B cell (primary cell): ENCODE measurements at regions not wholly inside any gene's neighbourhood (a gene's known extent, or its start where the extent isn't known, plus 50 kb on each side); places are given as distances from the start of the nearest gene placed in this dataset.

Experiments used
- ATAC-seq: fragments of 200-7000 bp; cut with Tn5 transposase; one replicate; pipeline ENCODE4 v1.10.0; 2021; ENCODE audit warnings: low read depth, mild to moderate bottlenecking, moderate number of reproducible peaks, moderate library complexity
- CTCF ChIA-PET: fragments of 350-600 bp; sonication (Branson Sonifier 250); formaldehyde crosslinking; loops from one replicate; lab custom pipeline; 2021; ENCODE audit warnings: antibody characterized with exemption, inconsistent platforms; lab: Charles Lee
- POLR2A ChIA-PET: fragments of 350-600 bp; sonication (Branson Sonifier 250); formaldehyde crosslinking; loops from one replicate; lab custom pipeline; 2021; ENCODE audit warnings: antibody characterized with exemption; lab: Charles Lee
- DNase-seq: peaks from one replicate; pipeline ENCODE4 v3.0.0; 2013
- H2AFZ ChIP-seq: 2 replicates; pipeline ENCODE4 v1.6.1; 2012; ENCODE audit warnings: mild to moderate bottlenecking, low read depth, low read length; ENCODE audit not compliant: insufficient read depth, poor library complexity, severe bottlenecking
- H3K27ac ChIP-seq, 2 donors: 1 replicate in 1 of 2; 2 replicates in 1 of 2; pipeline ENCODE4 v1.5.1; 2012 to 2013; ENCODE audit warnings: low read length in 2 of 2, mild to moderate bottlenecking in 2 of 2, moderate library complexity in 1 of 2
- H3K27me3 ChIP-seq, 4 experiments: fragments of 200-600 bp in 1 of 4; sonication (generic) in 1 of 4; replicated peaks in 1 of 4; 1 replicate in 2 of 4; 2 replicates in 2 of 4; pipeline versions ENCODE4 v1.6.1 to v1.7.0; 2013 to 2016; ENCODE audit warnings: low read length in 3 of 4, mild to moderate bottlenecking in 2 of 4, mixed read lengths in 1 of 4, moderate library complexity in 1 of 4; ENCODE audit not compliant: insufficient read depth in 4 of 4, control insufficient read depth in 3 of 4; ENCODE audit errors: control extremely low read depth in 1 of 4
- H3K36me3 ChIP-seq, 2 experiments: replicated peaks in 1 of 2; 1 replicate in 1 of 2; 2 replicates in 1 of 2; pipeline versions ENCODE4 v1.6.1 to v1.7.1; 2013; ENCODE audit warnings: low read length in 1 of 2; ENCODE audit not compliant: insufficient read depth in 2 of 2, control insufficient read depth in 1 of 2; ENCODE audit errors: control extremely low read depth in 1 of 2, extremely low read depth in 1 of 2
- H3K4me1 ChIP-seq, 2 donors: fragments of 200-600 bp in 1 of 2; sonication (generic) in 1 of 2; 1 replicate in 1 of 2; 2 replicates in 1 of 2; pipeline versions ENCODE4 v1.5.1 to v1.6.1; 2013 to 2017; ENCODE audit warnings: low read length in 2 of 2; ENCODE audit not compliant: control insufficient read depth in 2 of 2, insufficient read depth in 2 of 2
- H3K4me2 ChIP-seq: replicated peaks from 2 replicates; pipeline ENCODE3; 2012; ENCODE audit warnings: mild to moderate bottlenecking, low read depth, low read length; ENCODE audit not compliant: poor library complexity, severe bottlenecking
- H3K4me3 ChIP-seq, 5 experiments: fragments of 200-600 bp in 1 of 5; sonication (generic) in 1 of 5; 1 replicate in 3 of 5; 2 replicates in 2 of 5; pipeline versions ENCODE4 v1.5.1 to v1.7.0; 2011 to 2016; ENCODE audit warnings: low read length in 4 of 5, mild to moderate bottlenecking in 4 of 5, low read depth in 2 of 5, control low read depth in 1 of 5, moderate library complexity in 1 of 5; ENCODE audit not compliant: insufficient read depth in 1 of 5; ENCODE audit errors: control extremely low read depth in 1 of 5, extremely low read depth in 1 of 5
- H3K79me2 ChIP-seq: fragments of 200-600 bp; sonication (generic); one replicate; pipeline ENCODE4 v1.6.0; 2016; ENCODE audit warnings: low read length; ENCODE audit not compliant: control insufficient read depth, insufficient read depth
- H3K9ac ChIP-seq: fragments of 200-600 bp; sonication (generic); 2 replicates; pipeline ENCODE4 v1.6.1; 2017; ENCODE audit warnings: mild to moderate bottlenecking, low read length, moderate library complexity
- H3K9me3 ChIP-seq, 3 donors: one replicate each; pipeline versions ENCODE4 v1.6.1 to v1.7.1; 2013; ENCODE audit warnings: low read length in 2 of 3; ENCODE audit not compliant: control insufficient read depth in 2 of 3, insufficient read depth in 1 of 3; ENCODE audit errors: control extremely low read depth in 1 of 3
- H4K20me1 ChIP-seq: 2 replicates; pipeline ENCODE4 v1.6.0; 2012; ENCODE audit warnings: mild to moderate bottlenecking, low read length; ENCODE audit not compliant: insufficient read depth, control insufficient read depth, poor library complexity, severe bottlenecking
- H3K27ac Mint-ChIP-seq: one replicate; pipeline ENCODE4 v1.8.0; 2021; ENCODE audit warnings: mixed read lengths
- H3K27me3 Mint-ChIP-seq: one replicate; pipeline ENCODE4 v1.8.0; 2021; ENCODE audit warnings: mixed read lengths
- H3K4me1 Mint-ChIP-seq: one replicate; pipeline ENCODE4 v1.8.0; 2021; ENCODE audit warnings: mixed read lengths
- H3K4me3 Mint-ChIP-seq: one replicate; pipeline ENCODE4 v1.8.0; 2021; ENCODE audit warnings: mixed read lengths
- H3K9me3 Mint-ChIP-seq: one replicate; pipeline ENCODE4 v1.8.0; 2022; ENCODE audit warnings: mixed read lengths; ENCODE audit not compliant: insufficient read depth
- CTCF ChIP-seq: fragments of 200-600 bp; IDR thresholded peaks from one replicate; pipeline ENCODE4 v1.8.0; 2022; ENCODE audit warnings: antibody characterized with exemption, mild to moderate bottlenecking
- EZH2 ChIP-seq: IDR thresholded peaks from 2 replicates; pipeline ENCODE4 v1.6.1; 2012; ENCODE audit warnings: borderline replicate concordance, low read depth, mild to moderate bottlenecking, moderate library complexity, low read length; ENCODE audit not compliant: insufficient read depth, poor library complexity, severe bottlenecking
- WGBS: methylation state at CpG from one replicate; pipeline ENCODE4 v1.1.5; 2013; ENCODE audit warnings: missing lambda C conversion rate; ENCODE audit not compliant: insufficient coverage; 5-methylcytosine and 5-hydroxymethylcytosine counted together
- intact Hi-C: fragments of 100-400 bp; cut with micrococcal nuclease; formaldehyde crosslinking; loops from one replicate; pipeline ENCODE4 v1.10.0; 2022

- H3K27ac ChIP-seq, result no peak overlapping the region
- H2AFZ ChIP-seq, result no peak overlapping the region
- POLR2A ChIA-PET, result no interaction called here
- no CpG with 5 or more reads among the region's 3 CpGs for WGBS
- no peak overlapping the region for H3K9ac ChIP-seq
- Mint-ChIP-seq H3K9me3 (no peaks in the 10 kb centered on the region), H3K4me1 (no peaks in the 10 kb centered on the region), H3K27ac (no peak overlapping the region), H3K4me3 (no peak overlapping the region), H3K27me3 (no peaks in the 10 kb centered on the region)
- no peak overlapping the region for H3K4me2 ChIP-seq
- DNase-seq (no peak), ATAC-seq (no peak)
- H3K36me3 ChIP-seq, result no peaks in the 10 kb centered on the region
- no peaks in the 10 kb centered on the region for H3K79me2 ChIP-seq
- H3K9me3 ChIP-seq, result no peaks in the 10 kb centered on the region
- no peaks in the 10 kb centered on the region for H3K27me3 ChIP-seq
- no peaks in the 10 kb centered on the region for H4K20me1 ChIP-seq
- intact Hi-C loops, result no loop called here
- no peaks in the 10 kb centered on the region for H3K4me1 ChIP-seq
- no peak overlapping the region for H3K4me3 ChIP-seq
- no peak for TF ChIP-seq EZH2
- TF ChIP-seq CTCF, result no peak
- CTCF ChIA-PET, result interaction anchor here (3.1 kb wide), 1 partner anchor 15 kb away, joined by 7 read pairs; no protein-coding TSS in a partner anchor
Measured at GRCh38 chr6:54702772-54703171, 143.8 kb upstream of the FAM83B start.

- DNase-seq, result no peak
- H3K27ac ChIP-seq, result no peak overlapping the region
- CTCF ChIA-PET, result interaction anchor here (2.0 kb wide), 1 partner anchor 12 kb away, joined by 7 read pairs; no protein-coding TSS in a partner anchor
- no peaks in the 10 kb centered on the region for H4K20me1 ChIP-seq
- H3K36me3 ChIP-seq, result no peaks in the 10 kb centered on the region
- no CpG with 5 or more reads among the region's 3 CpGs for WGBS
- no peaks in the 10 kb centered on the region for H3K27me3 ChIP-seq
- H3K4me3 Mint-ChIP-seq, result no peak overlapping the region
- H3K9ac ChIP-seq, result no peak overlapping the region
- no peak for ATAC-seq
- H2AFZ ChIP-seq, result no peak overlapping the region
- H3K79me2 ChIP-seq, result no peaks in the 10 kb centered on the region
- POLR2A ChIA-PET, result no interaction called here
- no peak overlapping the region for H3K4me2 ChIP-seq
- no peak overlapping the region for H3K4me3 ChIP-seq
- TF ChIP-seq CTCF (no peak), EZH2 (no peak)
- H3K4me1 ChIP-seq, result no peaks in the 10 kb centered on the region
- no peaks in the 10 kb centered on the region for H3K4me1 Mint-ChIP-seq
- no peaks in the 10 kb centered on the region for H3K9me3 ChIP-seq
- H3K27me3 Mint-ChIP-seq, result no peaks in the 10 kb centered on the region
- no peak overlapping the region for H3K27ac Mint-ChIP-seq
- intact Hi-C loops, result no loop called here
- H3K9me3 Mint-ChIP-seq, result no peaks in the 10 kb centered on the region
Measured at GRCh38 chr6:54706391-54706790, 140.2 kb upstream of the FAM83B start.
